ENCODE measurements at regions not wholly inside any gene's neighbourhood (a gene's known extent, or its start where the extent isn't known, plus 50 kb on each side); places are given as distances from the start of the nearest gene placed in this dataset.

- no peaks in the 10 kb centered on the region for H3K9me3 Mint-ChIP-seq (ENCODE audit: low read depth)
- no peaks in the 10 kb centered on the region for H3K27me3 Mint-ChIP-seq (ENCODE audit: low read depth)
- H3K27ac Mint-ChIP-seq (ENCODE audit: unreplicated experiment) = no peak overlapping the region
- TF ChIP-seq CTCF (IDR thresholded peaks at IDR 0.05) = no peak
- H3K36me3 Mint-ChIP-seq (ENCODE audit: low read depth) = peaks cover 3% of the 10 kb centered on the region
- H3K4me3 Mint-ChIP-seq (ENCODE audit: unreplicated experiment) = no peak overlapping the region
- peaks cover 43% of the 10 kb centered on the region for H3K4me1 Mint-ChIP-seq (ENCODE audit: low read depth)
- DNase-seq (ENCODE audit: low spot score) = no peak
Observed at GRCh38 chr21:39109163-39109530, 74.1 kb downstream of the PSMG1 start.

GRCh38 chr21:39108291-39109162, 74.7 kb downstream of the PSMG1 start:
- TF ChIP-seq CTCF (IDR thresholded peaks at IDR 0.05) = no peak
- no peaks in the 10 kb centered on the region for H3K9me3 Mint-ChIP-seq (ENCODE audit: low read depth)
- no peak for DNase-seq (ENCODE audit: low spot score)
- H3K27me3 Mint-ChIP-seq (ENCODE audit: low read depth) = no peaks in the 10 kb centered on the region
- H3K27ac Mint-ChIP-seq (ENCODE audit: unreplicated experiment) = no peak overlapping the region
- H3K4me3 Mint-ChIP-seq (ENCODE audit: unreplicated experiment) = no peak overlapping the region
- peaks cover 43% of the 10 kb centered on the region for H3K4me1 Mint-ChIP-seq (ENCODE audit: low read depth)
- H3K36me3 Mint-ChIP-seq (ENCODE audit: low read depth) = peaks cover 3% of the 10 kb centered on the region

- H3K27ac Mint-ChIP-seq (ENCODE audit: unreplicated experiment) = no peak overlapping the region
- H3K4me3 Mint-ChIP-seq (ENCODE audit: unreplicated experiment) = no peak overlapping the region
- TF ChIP-seq CTCF (IDR thresholded peaks at IDR 0.05) = no peak
- DNase-seq (ENCODE audit: low spot score) = no peak
- H3K4me1 Mint-ChIP-seq (ENCODE audit: low read depth) = peaks cover 39% of the 10 kb centered on the region
- H3K27me3 Mint-ChIP-seq (ENCODE audit: low read depth) = no peaks in the 10 kb centered on the region
- peaks cover 3% of the 10 kb centered on the region for H3K36me3 Mint-ChIP-seq (ENCODE audit: low read depth)
- no peaks in the 10 kb centered on the region for H3K9me3 Mint-ChIP-seq (ENCODE audit: low read depth)
Observed at GRCh38 chr21:39107739-39108138, 75.5 kb downstream of the PSMG1 start.

- no peak for TF ChIP-seq CTCF (IDR thresholded peaks at IDR 0.05)
- DNase-seq (ENCODE audit: low spot score) = no peak
- H3K4me1 Mint-ChIP-seq (ENCODE audit: low read depth) = peaks cover 31% of the 10 kb centered on the region
- H3K9me3 Mint-ChIP-seq (ENCODE audit: low read depth) = no peaks in the 10 kb centered on the region
- H3K4me3 Mint-ChIP-seq (ENCODE audit: unreplicated experiment) = no peak overlapping the region
- no peak overlapping the region for H3K27ac Mint-ChIP-seq (ENCODE audit: unreplicated experiment)
- H3K27me3 Mint-ChIP-seq (ENCODE audit: low read depth) = no peaks in the 10 kb centered on the region
- peaks cover 3% of the 10 kb centered on the region for H3K36me3 Mint-ChIP-seq (ENCODE audit: low read depth)
Observed at GRCh38 chr21:39106881-39107462, 76.3 kb downstream of the PSMG1 start.

- Mint-ChIP-seq H3K27ac (ENCODE audit: unreplicated experiment) (peak overlapping the region; percentile 76), H3K4me1 (ENCODE audit: low read depth) (peaks cover 26% of the 10 kb centered on the region), H3K4me3 (ENCODE audit: unreplicated experiment) (no peak overlapping the region), H3K36me3 (ENCODE audit: low read depth) (peaks cover 5% of the 10 kb centered on the region), H3K9me3 (ENCODE audit: low read depth) (no peaks in the 10 kb centered on the region), H3K27me3 (ENCODE audit: low read depth) (no peaks in the 10 kb centered on the region)
- TF ChIP-seq CTCF (IDR thresholded peaks at IDR 0.05) = peak; percentile 21
- no peak for DNase-seq (ENCODE audit: low spot score)
Observed at GRCh38 chr21:39105836-39106235, 77.4 kb downstream of the PSMG1 start.
